ENCODE measurements at regions not wholly inside any gene's neighbourhood (a gene's known extent, or its start where the extent isn't known, plus 50 kb on each side); places are given as distances from the start of the nearest gene placed in this dataset.
"Not testable (repeated sequence)": the region's sequence is repeated elsewhere in the genome, so short reads cannot be mapped to it uniquely, and the experiment has no call there.

- H3K27ac ChIP-seq (ENCODE audit: extremely low read length, insufficient read depth, low read length); DNase-seq (ENCODE audit: low spot score); in situ Hi-C loops (cut with HindIII; ENCODE audit: extremely low pct_ligation_motif_present, low pct_unique_long_range_greater_than_20kb); FAIRE-seq; ATAC-seq; H3K4me1 ChIP-seq (ENCODE audit: insufficient read depth, low read length); H3K79me2 ChIP-seq (ENCODE audit: insufficient read depth, low read length); H3K27me3 ChIP-seq (ENCODE audit: control insufficient read depth in 1 of 2, insufficient read depth in 2 of 2, low read length in 2 of 2); H3K36me3 ChIP-seq (replicated peaks in 1 of 2; ENCODE audit: control insufficient read depth in 1 of 2, insufficient read depth in 2 of 2, low read length in 2 of 2); BruUV-seq (replicated peaks); H3K9me3 ChIP-seq (ENCODE audit: low read length); CTCF ChIA-PET (ENCODE audit: low intra/inter-chr PET ratio, low total read pairs); POLR2A ChIA-PET; H2AFZ ChIP-seq (ENCODE audit: low read length); H3K4me3 ChIP-seq (replicated peaks in 1 of 3; ENCODE audit: insufficient read depth in 1 of 3, low read depth in 2 of 3, low read length in 3 of 3); intact Hi-C loops (cut with micrococcal nuclease; ENCODE audit: unreplicated experiment); H3K4me2 ChIP-seq (ENCODE audit: low read depth, low read length); H4K20me1 ChIP-seq (ENCODE audit: insufficient read depth, low read length); H3K9ac ChIP-seq (ENCODE audit: insufficient read depth, low read depth, low read length): not testable (repeated sequence)
- WGBS (ENCODE audit: low lambda C conversion rate), result 95% methylated on average over 7 of the region's 7 CpGs
Observed at GRCh38 chr2:87518066-87518465, 229.8 kb upstream of the PLGLB2 start.

- POLR2A ChIA-PET; H3K27ac ChIP-seq (ENCODE audit: extremely low read length, insufficient read depth, low read length); FAIRE-seq; H2AFZ ChIP-seq (ENCODE audit: low read length); H3K4me3 ChIP-seq (replicated peaks in 1 of 3; ENCODE audit: insufficient read depth in 1 of 3, low read depth in 2 of 3, low read length in 3 of 3); H3K27me3 ChIP-seq (ENCODE audit: control insufficient read depth in 1 of 2, insufficient read depth in 2 of 2, low read length in 2 of 2); H4K20me1 ChIP-seq (ENCODE audit: insufficient read depth, low read length); H3K4me1 ChIP-seq (ENCODE audit: insufficient read depth, low read length); CTCF ChIA-PET (ENCODE audit: low intra/inter-chr PET ratio, low total read pairs); H3K79me2 ChIP-seq (ENCODE audit: insufficient read depth, low read length); H3K9ac ChIP-seq (ENCODE audit: insufficient read depth, low read depth, low read length); DNase-seq (ENCODE audit: low spot score); intact Hi-C loops (cut with micrococcal nuclease; ENCODE audit: unreplicated experiment); in situ Hi-C loops (cut with HindIII; ENCODE audit: extremely low pct_ligation_motif_present, low pct_unique_long_range_greater_than_20kb); H3K9me3 ChIP-seq (ENCODE audit: low read length); H3K36me3 ChIP-seq (replicated peaks in 1 of 2; ENCODE audit: control insufficient read depth in 1 of 2, insufficient read depth in 2 of 2, low read length in 2 of 2); BruUV-seq (replicated peaks); H3K4me2 ChIP-seq (ENCODE audit: low read depth, low read length); ATAC-seq: not testable (repeated sequence)
- 100% methylated on average over 7 of the region's 8 CpGs for WGBS (ENCODE audit: low lambda C conversion rate)
Observed at GRCh38 chr2:87518547-87518946, 229.3 kb upstream of the PLGLB2 start.

GRCh38 chr2:87519158-87520011, 228.5 kb upstream of the PLGLB2 start:
- DNase-seq (ENCODE audit: low spot score); H3K4me1 ChIP-seq (ENCODE audit: insufficient read depth, low read length); H3K79me2 ChIP-seq (ENCODE audit: insufficient read depth, low read length); H4K20me1 ChIP-seq (ENCODE audit: insufficient read depth, low read length); BruUV-seq (replicated peaks); H3K4me3 ChIP-seq (replicated peaks in 1 of 3; ENCODE audit: insufficient read depth in 1 of 3, low read depth in 2 of 3, low read length in 3 of 3); in situ Hi-C loops (cut with HindIII; ENCODE audit: extremely low pct_ligation_motif_present, low pct_unique_long_range_greater_than_20kb); H2AFZ ChIP-seq (ENCODE audit: low read length); H3K27ac ChIP-seq (ENCODE audit: extremely low read length, insufficient read depth, low read length); H3K9ac ChIP-seq (ENCODE audit: insufficient read depth, low read depth, low read length); H3K36me3 ChIP-seq (replicated peaks in 1 of 2; ENCODE audit: control insufficient read depth in 1 of 2, insufficient read depth in 2 of 2, low read length in 2 of 2); H3K27me3 ChIP-seq (ENCODE audit: control insufficient read depth in 1 of 2, insufficient read depth in 2 of 2, low read length in 2 of 2); intact Hi-C loops (cut with micrococcal nuclease; ENCODE audit: unreplicated experiment); CTCF ChIA-PET (ENCODE audit: low intra/inter-chr PET ratio, low total read pairs); POLR2A ChIA-PET; H3K9me3 ChIP-seq (ENCODE audit: low read length); H3K4me2 ChIP-seq (ENCODE audit: low read depth, low read length): not testable (repeated sequence)
- TF ChIP-seq ZNF331 (CRISPR knock-in tag; IDR thresholded peaks at IDR 0.05), result peak; percentile 90; the same call in 1 of the 2 replicates
- FAIRE-seq, result peak; percentile 42
- peak; percentile 79 for ATAC-seq
- 55% methylated on average over 5 of the region's 8 CpGs for WGBS (ENCODE audit: low lambda C conversion rate)

- CTCF ChIA-PET (ENCODE audit: low intra/inter-chr PET ratio, low total read pairs); in situ Hi-C loops (cut with HindIII; ENCODE audit: extremely low pct_ligation_motif_present, low pct_unique_long_range_greater_than_20kb); intact Hi-C loops (cut with micrococcal nuclease; ENCODE audit: unreplicated experiment); H2AFZ ChIP-seq (ENCODE audit: low read length); H4K20me1 ChIP-seq (ENCODE audit: insufficient read depth, low read length); H3K4me2 ChIP-seq (ENCODE audit: low read depth, low read length); FAIRE-seq; ATAC-seq; H3K36me3 ChIP-seq (replicated peaks in 1 of 2; ENCODE audit: control insufficient read depth in 1 of 2, insufficient read depth in 2 of 2, low read length in 2 of 2); H3K79me2 ChIP-seq (ENCODE audit: insufficient read depth, low read length); POLR2A ChIA-PET; DNase-seq (ENCODE audit: low spot score); H3K27me3 ChIP-seq (ENCODE audit: control insufficient read depth in 1 of 2, insufficient read depth in 2 of 2, low read length in 2 of 2); H3K9me3 ChIP-seq (ENCODE audit: low read length); H3K27ac ChIP-seq (ENCODE audit: extremely low read length, insufficient read depth, low read length); H3K4me3 ChIP-seq (replicated peaks in 1 of 3; ENCODE audit: insufficient read depth in 1 of 3, low read depth in 2 of 3, low read length in 3 of 3); H3K4me1 ChIP-seq (ENCODE audit: insufficient read depth, low read length); BruUV-seq (replicated peaks); H3K9ac ChIP-seq (ENCODE audit: insufficient read depth, low read depth, low read length): not testable (repeated sequence)
- WGBS (ENCODE audit: low lambda C conversion rate), result 94% methylated on average over 10 of the region's 10 CpGs
Observed at GRCh38 chr2:87521057-87521456, 226.8 kb upstream of the PLGLB2 start.
